Right renal pelvis (tissue), 4 donors: ENCODE measurements at regions not wholly inside any gene's neighbourhood (a gene's known extent, or its start where the extent isn't known, plus 50 kb on each side); places are given as distances from the start of the nearest gene placed in this dataset.

Experiments used
- DNase-seq, 4 donors: peaks; one replicate each; pipeline ENCODE4 v3.0.0-alpha.2; 2013; ENCODE audit warnings: low read depth in 4 of 4, low spot score in 3 of 4, missing footprints in 1 of 4

- DNase-seq: no peak
Measured at GRCh38 chr2:180664507-180664906, 315.9 kb upstream of the UBE2E3 start.

- no peak for DNase-seq
Measured at GRCh38 chr2:180662941-180663471, 317.4 kb upstream of the UBE2E3 start.

DNA sequence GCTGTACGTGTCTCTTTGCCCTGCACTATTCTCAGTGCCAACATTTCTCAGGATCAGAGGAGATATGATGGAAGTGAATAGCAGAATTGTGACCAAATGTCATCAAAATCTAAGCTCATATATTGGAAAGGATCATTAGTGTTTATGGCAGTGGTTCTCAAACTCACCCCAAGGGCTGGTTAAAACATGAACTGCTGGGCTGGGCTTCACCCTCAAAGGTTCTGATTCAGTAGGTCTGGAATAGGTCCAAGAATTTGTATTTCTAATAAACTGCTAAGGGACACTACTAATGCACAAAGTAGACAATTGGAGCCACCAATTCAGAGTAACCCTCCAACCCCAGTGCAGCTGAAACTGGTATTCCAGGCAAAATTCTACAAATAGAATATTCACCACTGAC lies 317.9 kb upstream of the UBE2E3 start:
- no peak for DNase-seq

- no peak for DNase-seq
Measured at GRCh38 chr2:180661686-180662030, 318.7 kb upstream of the UBE2E3 start.

- no peak for DNase-seq
Measured at GRCh38 chr2:180660881-180661685, 319.3 kb upstream of the UBE2E3 start.

- DNase-seq: no peak
Measured at GRCh38 chr2:180660207-180660606, 320.2 kb upstream of the UBE2E3 start.

GRCh38 chr2:180657054-180657453 lies 323.4 kb upstream of the UBE2E3 start:
- no peak for DNase-seq

DNA sequence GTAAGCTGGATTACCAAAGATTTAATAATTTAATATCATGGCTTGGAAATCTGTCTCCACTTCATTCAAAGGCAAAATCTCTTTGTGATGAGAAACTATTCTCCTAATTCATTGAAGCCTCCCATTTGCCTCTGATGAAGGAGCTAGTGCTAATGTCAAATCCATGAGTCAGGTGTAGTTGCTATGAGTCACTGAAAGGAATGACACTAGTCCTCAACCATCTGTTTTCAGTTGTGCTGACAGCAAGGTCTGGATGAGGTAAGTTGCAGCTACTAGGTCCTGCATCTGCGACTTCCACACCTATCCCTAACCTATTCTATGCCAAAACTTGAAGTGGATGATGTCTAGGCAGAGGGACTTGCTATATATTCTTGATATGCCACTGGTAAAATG lies 324.0 kb upstream of the UBE2E3 start:
- DNase-seq: no peak

GRCh38 chr2:180655842-180656454 lies 324.5 kb upstream of the UBE2E3 start:
- no peak for DNase-seq

DNA sequence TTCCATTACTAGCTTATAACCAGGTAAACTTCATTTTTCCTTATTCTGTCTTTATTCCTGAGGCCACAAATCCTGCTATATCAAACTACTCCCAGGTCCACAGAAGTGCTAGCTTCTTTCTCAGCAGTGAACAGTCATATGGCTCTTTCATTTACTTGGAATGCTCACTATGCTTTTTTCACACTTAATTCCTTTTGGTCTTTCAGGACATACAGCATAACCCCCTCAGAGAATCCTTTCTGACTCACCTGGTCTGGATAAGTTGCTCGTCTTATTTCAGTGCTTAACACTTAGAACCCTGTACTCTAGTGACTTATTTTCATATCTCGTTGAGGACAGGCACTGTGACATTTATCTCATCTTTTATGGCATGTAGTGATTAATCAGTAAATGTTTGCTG lies 325.0 kb upstream of the UBE2E3 start:
- DNase-seq: no peak

GRCh38 chr2:180653481-180653880 lies 326.9 kb upstream of the UBE2E3 start:
- no peak for DNase-seq

GRCh38 chr2:180652794-180653193 lies 327.6 kb upstream of the UBE2E3 start:
- no peak for DNase-seq

DNA sequence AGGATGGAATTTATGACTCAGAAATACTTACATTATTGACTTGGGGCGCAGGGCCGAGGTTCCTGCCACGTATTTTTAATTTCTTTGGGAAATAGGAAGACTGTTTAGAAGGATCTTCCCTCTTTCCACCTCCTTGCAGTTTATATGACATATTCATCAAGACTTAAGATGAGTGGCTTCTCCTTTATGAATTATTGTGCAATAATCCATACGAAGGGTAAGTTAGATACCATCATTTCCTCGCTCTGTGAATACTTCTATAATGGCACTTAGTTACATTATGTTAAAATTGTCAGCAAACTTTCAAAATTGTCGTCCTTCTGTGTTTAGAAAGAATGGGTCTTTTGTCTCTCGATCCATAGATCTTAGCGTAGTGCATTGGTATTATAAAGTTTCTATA lies 328.8 kb upstream of the UBE2E3 start:
- no peak for DNase-seq

DNA sequence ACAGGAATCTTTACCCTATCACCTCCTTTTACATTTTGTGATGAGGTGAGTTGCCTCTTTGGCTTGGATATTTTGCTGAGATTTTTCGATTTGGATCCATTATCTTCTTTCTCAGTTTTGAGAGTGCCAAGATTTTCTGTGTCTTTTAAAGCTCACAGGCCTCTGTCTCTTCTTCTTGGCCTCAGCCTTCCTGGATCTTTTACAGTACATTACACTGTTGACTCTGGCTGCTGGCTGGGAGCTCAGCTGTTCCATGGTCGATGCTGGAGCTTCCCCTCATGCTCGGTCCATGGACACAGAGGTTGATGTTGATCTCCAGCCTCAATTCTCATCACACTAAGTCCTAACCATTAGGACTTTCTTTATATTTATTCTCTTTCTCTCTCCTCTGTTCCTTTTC lies 332.8 kb upstream of the UBE2E3 start:
- no peak for DNase-seq

DNA sequence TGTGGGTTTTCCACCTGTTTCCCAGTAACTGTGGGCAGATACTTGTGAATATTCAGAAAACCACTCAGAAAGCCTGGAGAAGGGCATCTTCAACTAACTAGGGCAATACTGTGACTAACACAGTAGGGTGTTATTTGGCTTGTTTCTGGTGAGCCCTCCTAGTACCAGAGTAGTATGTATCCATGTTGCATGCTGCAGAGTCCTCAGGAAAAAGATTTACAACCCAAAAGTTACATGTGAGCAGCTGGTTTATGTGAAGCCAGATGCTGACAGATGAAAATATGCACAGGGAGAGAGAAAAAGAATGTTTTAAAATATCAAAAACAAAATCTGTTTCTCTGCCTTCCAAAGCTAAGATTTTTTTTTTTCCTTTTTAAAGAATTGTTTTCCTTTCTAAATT lies 333.2 kb upstream of the UBE2E3 start:
- no peak for DNase-seq

- no peak for DNase-seq
Measured at GRCh38 chr2:180646756-180647155, 333.6 kb upstream of the UBE2E3 start.

- no peak for DNase-seq
Measured at GRCh38 chr2:180644709-180645108, 335.7 kb upstream of the UBE2E3 start.

- no peak for DNase-seq
Measured at GRCh38 chr2:180630756-180631155, 349.6 kb upstream of the UBE2E3 start.

GRCh38 chr2:180625006-180625844 lies 355.2 kb upstream of the UBE2E3 start:
- DNase-seq: no peak

DNA sequence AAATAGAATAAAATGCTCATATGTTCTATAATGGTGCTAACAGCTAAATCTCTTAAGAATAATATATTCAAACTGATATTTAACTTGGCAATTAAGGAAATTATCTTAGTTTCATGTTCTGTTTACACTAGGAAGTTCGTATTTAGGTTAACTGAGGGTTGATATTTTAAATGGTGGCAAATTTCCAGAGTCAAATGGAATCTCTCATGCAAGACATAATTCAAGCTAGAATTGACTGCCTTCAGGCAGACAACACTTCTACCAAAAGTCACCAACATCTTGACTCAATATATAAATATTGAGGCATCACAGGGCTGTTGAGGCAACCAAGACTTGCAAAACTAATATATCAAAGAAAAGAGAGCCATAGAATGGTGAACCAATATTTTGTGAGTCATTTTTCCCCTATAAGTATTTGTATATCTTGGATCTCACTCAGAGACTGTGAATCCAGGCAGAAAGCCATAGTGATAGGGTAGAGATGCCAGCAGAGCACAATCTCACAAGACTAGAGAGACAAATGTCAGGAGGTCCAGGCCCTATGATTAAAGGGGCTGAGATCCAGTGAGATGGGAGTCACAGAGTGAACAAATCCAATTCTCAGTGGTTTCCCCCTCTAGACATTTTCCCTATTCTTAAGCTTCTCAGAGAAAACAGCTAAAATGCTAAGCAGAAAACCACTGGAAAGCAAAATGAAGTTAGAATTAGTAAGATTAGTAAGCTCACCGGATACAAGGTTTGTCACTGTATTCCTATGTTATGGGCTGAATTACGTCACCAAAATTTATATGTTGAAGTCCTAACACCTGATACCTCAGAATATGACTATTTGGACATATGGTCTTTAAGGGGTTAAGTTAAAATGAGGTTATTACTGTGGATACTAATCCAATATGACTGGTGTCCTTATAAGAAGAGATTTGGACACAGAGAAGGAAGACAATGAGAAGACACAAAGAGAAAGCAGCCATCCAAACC lies 358.2 kb upstream of the UBE2E3 start:
- peak in 2 of 4 donors; percentile 16 to 20 for DNase-seq
